HG02973 (cell line): ENCODE measurements at regions not wholly inside any gene's neighbourhood (a gene's known extent, or its start where the extent isn't known, plus 50 kb on each side); places are given as distances from the start of the nearest gene placed in this dataset.

Experiments
- ATAC-seq: cut with Tn5 transposase; IDR thresholded peaks from one replicate; pipeline ENCODE4 v1.9.1; 2021; ENCODE audit warnings: moderate library complexity; ENCODE audit not compliant: unreplicated experiment

GRCh38 chr15:31802761-31803160, 227.6 kb upstream of the CHRNA7 start:
- ATAC-seq = no peak

GRCh38 chr15:31803388-31803884, 226.9 kb upstream of the CHRNA7 start:
- ATAC-seq = no peak

GRCh38 chr15:31805090-31805662, 225.1 kb upstream of the CHRNA7 start:
- no peak for ATAC-seq

- ATAC-seq = no peak
Observed at GRCh38 chr15:31806106-31806505, 224.2 kb upstream of the CHRNA7 start.

DNA sequence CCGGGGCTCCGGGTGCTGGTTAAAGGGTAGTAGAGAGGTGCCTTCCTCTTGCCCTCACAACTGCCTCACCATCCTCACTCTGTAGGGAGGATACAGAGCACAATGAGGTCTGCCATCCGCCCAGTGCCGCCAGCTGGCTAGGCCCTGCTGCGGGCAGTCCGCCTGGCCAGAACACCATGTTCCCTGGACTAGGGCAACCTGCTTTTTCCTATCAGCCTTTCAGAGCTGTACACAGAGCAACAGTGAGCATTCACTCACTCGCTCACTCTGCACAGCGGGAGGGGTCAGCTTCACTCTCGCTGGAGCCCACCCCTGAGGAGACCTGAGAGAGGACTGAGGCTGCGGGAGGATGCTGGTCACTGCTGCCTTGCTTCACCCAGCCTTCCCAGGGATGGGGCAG, 218.7 kb upstream of the CHRNA7 start:
- ATAC-seq = no peak

- ATAC-seq = no peak
Observed at GRCh38 chr15:31814082-31814481, 216.2 kb upstream of the CHRNA7 start.

- ATAC-seq = no peak
Observed at GRCh38 chr15:31815411-31816155, 214.7 kb upstream of the CHRNA7 start.

GRCh38 chr15:31822463-31822862, 207.9 kb upstream of the CHRNA7 start:
- no peak for ATAC-seq

GRCh38 chr15:31824024-31824423, 206.3 kb upstream of the CHRNA7 start:
- no peak for ATAC-seq

DNA sequence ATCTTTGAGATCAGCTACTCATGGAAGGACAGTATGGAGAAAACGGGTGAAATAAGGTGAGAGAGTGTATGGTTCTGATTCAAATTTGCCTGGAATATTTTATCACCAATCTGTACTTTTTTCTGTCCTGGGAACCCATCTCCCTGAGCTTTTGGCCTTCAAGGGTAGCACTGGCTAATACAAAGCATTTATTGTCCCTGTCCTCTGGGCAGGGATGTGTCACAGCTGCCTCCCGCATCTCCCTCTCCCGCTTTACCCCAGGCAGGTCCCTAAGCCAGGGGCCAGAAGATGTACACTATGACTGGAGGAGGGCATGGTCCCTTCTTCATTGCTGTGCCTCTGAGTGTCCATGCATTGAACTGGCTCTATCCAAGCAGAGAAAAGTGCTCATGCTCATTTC, 201.7 kb upstream of the CHRNA7 start:
- ATAC-seq = no peak

- ATAC-seq = no peak
Observed at GRCh38 chr15:31830591-31830990, 199.7 kb upstream of the CHRNA7 start.

- ATAC-seq = no peak
Observed at GRCh38 chr15:31831596-31831995, 198.7 kb upstream of the CHRNA7 start.

GRCh38 chr15:31834654-31835053, 195.7 kb upstream of the CHRNA7 start:
- no peak for ATAC-seq

DNA sequence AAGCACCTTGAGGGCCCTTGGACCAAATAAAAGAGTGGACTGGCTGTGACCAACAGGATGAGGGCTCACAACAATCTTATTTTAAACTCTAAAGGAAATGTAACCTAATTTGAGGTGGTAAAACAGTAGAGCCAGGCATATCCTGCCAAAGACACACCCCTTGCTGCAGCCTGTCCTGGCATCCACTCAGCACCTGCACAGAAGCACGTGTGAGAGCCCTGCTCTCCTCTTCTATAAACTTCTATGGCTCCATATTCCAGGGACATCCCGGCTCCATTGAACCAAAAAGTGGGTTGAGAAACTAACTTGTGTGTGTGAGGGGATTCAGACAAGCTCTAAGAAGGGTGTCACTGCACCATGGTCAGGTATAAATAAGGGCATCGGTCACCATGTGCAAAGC, 190.9 kb upstream of the CHRNA7 start:
- ATAC-seq = no peak

- no peak for ATAC-seq
Observed at GRCh38 chr15:31840849-31841476, 189.4 kb upstream of the CHRNA7 start.

DNA sequence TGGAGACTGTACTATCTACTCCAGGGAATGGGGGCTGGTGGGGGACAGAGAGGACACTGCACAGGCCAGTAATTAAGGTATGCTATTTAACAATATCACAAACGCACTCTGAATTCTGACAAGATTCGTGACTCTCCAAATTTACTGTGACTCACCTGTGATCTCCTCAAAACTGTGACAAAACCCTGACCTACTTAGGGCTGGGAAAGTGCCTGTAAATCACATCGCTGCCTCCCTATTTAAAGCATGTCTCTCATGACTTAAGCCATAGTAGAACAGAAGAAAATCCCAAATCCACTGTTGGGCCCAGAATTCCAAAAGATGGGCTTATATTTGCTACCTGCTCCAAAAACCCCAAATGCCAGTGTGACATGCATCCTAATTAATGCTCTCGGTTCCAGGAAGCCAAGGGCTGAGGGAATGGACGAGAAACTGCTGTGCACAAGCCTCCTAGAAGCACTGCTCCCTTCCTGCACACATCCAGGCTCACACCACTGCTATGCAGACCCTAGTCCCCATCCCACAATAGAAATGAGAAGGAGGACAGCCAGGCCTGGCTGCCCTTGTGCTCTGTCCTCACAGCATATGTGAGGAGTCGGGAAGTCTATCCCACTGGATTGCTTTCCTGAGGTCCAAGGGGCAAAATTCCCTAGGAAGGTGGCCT, 187.7 kb upstream of the CHRNA7 start:
- ATAC-seq = no peak

GRCh38 chr15:31843426-31844055, 186.8 kb upstream of the CHRNA7 start:
- no peak for ATAC-seq

GRCh38 chr15:31845791-31846190, 184.5 kb upstream of the CHRNA7 start:
- no peak for ATAC-seq

- ATAC-seq = no peak
Observed at GRCh38 chr15:31847961-31848360, 182.4 kb upstream of the CHRNA7 start.

DNA sequence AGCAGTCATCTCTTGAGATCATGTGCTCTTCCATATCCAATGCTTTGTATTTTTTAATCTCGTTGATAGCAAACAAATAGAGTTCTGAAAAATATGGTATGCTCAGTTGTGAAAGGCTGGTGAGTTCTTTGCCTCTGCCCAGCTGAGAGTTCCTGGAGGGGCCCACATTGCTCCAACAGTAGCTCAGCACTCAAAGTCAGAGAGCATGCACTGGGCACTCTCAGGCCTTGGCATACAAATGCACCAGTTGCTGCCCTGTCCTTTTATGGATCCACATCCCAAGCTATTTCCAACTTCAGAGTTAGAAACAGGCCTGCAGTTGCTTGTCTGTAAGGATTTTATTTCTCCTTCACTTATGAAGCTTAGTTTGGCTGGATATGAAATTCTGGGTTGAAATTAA, 181.7 kb upstream of the CHRNA7 start:
- ATAC-seq = no peak
